ENCODE measurements at regions not wholly inside any gene's neighbourhood (a gene's known extent, or its start where the extent isn't known, plus 50 kb on each side); places are given as distances from the start of the nearest gene placed in this dataset.

GRCh38 chr20:52416953-52417352 lies 225.4 kb upstream of the ZFP64 start:
- TF ChIP-seq EP300 (IDR thresholded peaks at IDR 0.05; ENCODE audit: low read depth) (no peak), POLR2AphosphoS5 (IDR thresholded peaks at IDR 0.05) (no peak)
- TF ChIP-seq, protein P1, sequence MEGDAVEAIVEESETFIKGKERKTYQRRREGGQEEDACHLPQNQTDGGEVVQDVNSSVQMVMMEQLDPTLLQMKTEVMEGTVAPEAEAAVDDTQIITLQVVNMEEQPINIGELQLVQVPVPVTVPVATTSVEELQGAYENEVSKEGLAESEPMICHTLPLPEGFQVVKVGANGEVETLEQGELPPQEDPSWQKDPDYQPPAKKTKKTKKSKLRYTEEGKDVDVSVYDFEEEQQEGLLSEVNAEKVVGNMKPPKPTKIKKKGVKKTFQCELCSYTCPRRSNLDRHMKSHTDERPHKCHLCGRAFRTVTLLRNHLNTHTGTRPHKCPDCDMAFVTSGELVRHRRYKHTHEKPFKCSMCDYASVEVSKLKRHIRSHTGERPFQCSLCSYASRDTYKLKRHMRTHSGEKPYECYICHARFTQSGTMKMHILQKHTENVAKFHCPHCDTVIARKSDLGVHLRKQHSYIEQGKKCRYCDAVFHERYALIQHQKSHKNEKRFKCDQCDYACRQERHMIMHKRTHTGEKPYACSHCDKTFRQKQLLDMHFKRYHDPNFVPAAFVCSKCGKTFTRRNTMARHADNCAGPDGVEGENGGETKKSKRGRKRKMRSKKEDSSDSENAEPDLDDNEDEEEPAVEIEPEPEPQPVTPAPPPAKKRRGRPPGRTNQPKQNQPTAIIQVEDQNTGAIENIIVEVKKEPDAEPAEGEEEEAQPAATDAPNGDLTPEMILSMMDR (IDR thresholded peaks at IDR 0.05), result no peak
